Neural progenitor cell (in vitro differentiated cells): ENCODE measurements at regions not wholly inside any gene's neighbourhood (a gene's known extent, or its start where the extent isn't known, plus 50 kb on each side); places are given as distances from the start of the nearest gene placed in this dataset.

Experiments used
- EZH2phosphoT487 ChIP-seq: fragments of 200-600 bp; sonication (generic); IDR thresholded peaks from 2 replicates; pipeline ENCODE4 v1.6.1; 2017; ENCODE audit warnings: antibody characterized with exemption
- TF ChIP-seq, protein P1 (sequence below): fragments of 200-600 bp; sonication (generic); IDR thresholded peaks from 2 replicates; pipeline ENCODE4 v1.5.1; 2017; ENCODE audit warnings: antibody characterized with exemption, mild to moderate bottlenecking

DNA sequence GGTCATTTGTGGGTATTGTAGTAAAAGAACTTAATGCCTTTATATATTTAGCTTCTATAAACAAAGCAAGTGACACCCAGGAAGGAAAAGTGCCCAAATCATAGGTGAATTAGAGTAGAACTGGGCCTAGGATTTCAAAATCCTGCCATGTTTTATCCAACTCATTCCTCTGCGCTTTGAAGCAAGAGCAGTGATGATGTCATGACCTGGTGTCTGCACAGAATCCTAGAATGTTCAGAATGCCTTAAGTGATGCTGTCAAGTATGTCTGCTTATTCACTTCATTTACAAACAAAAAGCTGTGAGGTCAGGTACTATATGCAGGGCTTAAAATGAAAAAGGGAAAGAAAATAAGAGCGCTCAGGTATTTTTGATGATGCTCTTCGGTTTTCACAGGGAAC, 737.2 kb upstream of the ANKRD30A start:
- no peak for TF ChIP-seq EZH2phosphoT487
- TF ChIP-seq, protein P1, sequence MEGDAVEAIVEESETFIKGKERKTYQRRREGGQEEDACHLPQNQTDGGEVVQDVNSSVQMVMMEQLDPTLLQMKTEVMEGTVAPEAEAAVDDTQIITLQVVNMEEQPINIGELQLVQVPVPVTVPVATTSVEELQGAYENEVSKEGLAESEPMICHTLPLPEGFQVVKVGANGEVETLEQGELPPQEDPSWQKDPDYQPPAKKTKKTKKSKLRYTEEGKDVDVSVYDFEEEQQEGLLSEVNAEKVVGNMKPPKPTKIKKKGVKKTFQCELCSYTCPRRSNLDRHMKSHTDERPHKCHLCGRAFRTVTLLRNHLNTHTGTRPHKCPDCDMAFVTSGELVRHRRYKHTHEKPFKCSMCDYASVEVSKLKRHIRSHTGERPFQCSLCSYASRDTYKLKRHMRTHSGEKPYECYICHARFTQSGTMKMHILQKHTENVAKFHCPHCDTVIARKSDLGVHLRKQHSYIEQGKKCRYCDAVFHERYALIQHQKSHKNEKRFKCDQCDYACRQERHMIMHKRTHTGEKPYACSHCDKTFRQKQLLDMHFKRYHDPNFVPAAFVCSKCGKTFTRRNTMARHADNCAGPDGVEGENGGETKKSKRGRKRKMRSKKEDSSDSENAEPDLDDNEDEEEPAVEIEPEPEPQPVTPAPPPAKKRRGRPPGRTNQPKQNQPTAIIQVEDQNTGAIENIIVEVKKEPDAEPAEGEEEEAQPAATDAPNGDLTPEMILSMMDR = no peak
